Activated gamma-delta T cell (primary cell): ENCODE measurements at regions not wholly inside any gene's neighbourhood (a gene's known extent, or its start where the extent isn't known, plus 50 kb on each side); places are given as distances from the start of the nearest gene placed in this dataset.
"Not testable (repeated sequence)": the region's sequence is repeated elsewhere in the genome, so short reads cannot be mapped to it uniquely, and the experiment has no call there.

Source experiments
- DNase-seq: peaks from one replicate; lab custom pipeline; 2025; lab: John Stamatoyannopoulos, UW

- no peak for DNase-seq
Measured at GRCh38 chr12:124381456-124382296, 86.8 kb downstream of the RFLNA start.

GRCh38 chr12:124380796-124381455 is 86.0 kb downstream of the RFLNA start:
- no peak for DNase-seq

GRCh38 chr12:124379938-124380754 is 85.3 kb downstream of the RFLNA start:
- no peak for DNase-seq

- no peak for DNase-seq
Measured at GRCh38 chr12:124379379-124379937, 84.6 kb downstream of the RFLNA start.

- DNase-seq = no peak
Measured at GRCh38 chr12:124378926-124379325, 84.0 kb downstream of the RFLNA start.

- no peak for DNase-seq
Measured at GRCh38 chr12:124377981-124378509, 83.2 kb downstream of the RFLNA start.

- DNase-seq = no peak
Measured at GRCh38 chr12:124376435-124376834, 81.5 kb downstream of the RFLNA start.

GRCh38 chr12:124375789-124376175 is 80.9 kb downstream of the RFLNA start:
- no peak for DNase-seq

- DNase-seq = no peak
Measured at GRCh38 chr12:124375141-124375788, 80.4 kb downstream of the RFLNA start.

GRCh38 chr12:124374567-124374966 is 79.7 kb downstream of the RFLNA start:
- no peak for DNase-seq

GRCh38 chr12:124374147-124374546 is 79.3 kb downstream of the RFLNA start:
- no peak for DNase-seq

GRCh38 chr12:124373701-124374100 is 78.8 kb downstream of the RFLNA start:
- not testable (repeated sequence) for DNase-seq

- no peak for DNase-seq
Measured at GRCh38 chr12:124372831-124373230, 77.9 kb downstream of the RFLNA start.

- no peak for DNase-seq
Measured at GRCh38 chr12:124371970-124372555, 77.2 kb downstream of the RFLNA start.

GRCh38 chr12:124371366-124371765 is 76.5 kb downstream of the RFLNA start:
- DNase-seq = no peak

GRCh38 chr12:124370851-124371250 is 76.0 kb downstream of the RFLNA start:
- DNase-seq = no peak

GRCh38 chr12:124370384-124370783 is 75.5 kb downstream of the RFLNA start:
- no peak for DNase-seq

- DNase-seq = no peak
Measured at GRCh38 chr12:124369827-124370378, 75.0 kb downstream of the RFLNA start.

GRCh38 chr12:124369055-124369826 is 74.3 kb downstream of the RFLNA start:
- DNase-seq = no peak
